A673 (cell line): ENCODE measurements at regions not wholly inside any gene's neighbourhood (a gene's known extent, or its start where the extent isn't known, plus 50 kb on each side); places are given as distances from the start of the nearest gene placed in this dataset.

Experiments used
- BruUV-seq: library from RNA; stranded (reverse); fragments of 400-500 nt; replicated peaks from 2 replicates; lab custom pipeline; 2021; lab: Mats Ljungman, UMichigan
- CTCF ChIA-PET: fragments of 300-600 bp; sonication (Branson Sonifier 250); formaldehyde crosslinking; loops from one replicate; lab custom pipeline; 2022; ENCODE audit warnings: antibody characterized with exemption; lab: Charles Lee
- POLR2A ChIA-PET: fragments of 300-600 bp; sonication (Branson Sonifier 250); formaldehyde crosslinking; loops from one replicate; lab custom pipeline; 2022; ENCODE audit warnings: antibody characterized with exemption; ENCODE audit not compliant: low non-redundant PET; lab: Charles Lee
- DNase-seq: peaks from one replicate; pipeline ENCODE4 v3.0.0-alpha.2; 2015; ENCODE audit warnings: low spot score
- H3K27ac ChIP-seq: fragments of 200-600 bp; sonication (generic); 2 replicates; pipeline ENCODE4 v1.5.1; 2016; ENCODE audit warnings: mixed run types, low read depth, mild to moderate bottlenecking, mixed read lengths, antibody characterized with exemption, low read length; ENCODE audit not compliant: poor library complexity, severe bottlenecking
- H3K27me3 ChIP-seq: fragments of 200-600 bp; sonication (generic); replicated peaks from 2 replicates; pipeline ENCODE4 v1.6.1; 2017; ENCODE audit warnings: mixed run types, low read depth, mild to moderate bottlenecking, mixed read lengths, antibody characterized with exemption, low read length; ENCODE audit not compliant: insufficient read depth, poor library complexity
- H3K36me3 ChIP-seq: fragments of 200-600 bp; sonication (generic); 2 replicates; pipeline ENCODE4 v1.6.1; 2016; ENCODE audit warnings: mixed run types, mild to moderate bottlenecking, mixed read lengths, antibody characterized with exemption, low read length; ENCODE audit not compliant: insufficient read depth, poor library complexity, severe bottlenecking
- H3K4me1 ChIP-seq: fragments of 200-600 bp; sonication (generic); 2 replicates; pipeline ENCODE4 v1.6.1; 2017; ENCODE audit warnings: mixed run types, mild to moderate bottlenecking, mixed read lengths, antibody characterized with exemption, low read length; ENCODE audit not compliant: insufficient read depth, poor library complexity, severe bottlenecking
- H3K4me3 ChIP-seq: fragments of 200-600 bp; sonication (generic); 2 replicates; pipeline ENCODE4 v1.5.1; 2016; ENCODE audit warnings: low read depth, mixed run types, mild to moderate bottlenecking, mixed read lengths, low read length; ENCODE audit not compliant: poor library complexity, severe bottlenecking
- H3K9me3 ChIP-seq: fragments of 200-600 bp; sonication (generic); 2 replicates; pipeline ENCODE4 v1.6.1; 2016; ENCODE audit warnings: mixed run types, low read depth, mild to moderate bottlenecking, mixed read lengths, antibody characterized with exemption, low read length; ENCODE audit not compliant: poor library complexity, severe bottlenecking
- EZH2 ChIP-seq: fragments of 200-600 bp; sonication (generic); IDR thresholded peaks from 2 replicates; pipeline ENCODE4 v1.6.1; 2017; ENCODE audit warnings: borderline replicate concordance, low read depth, mild to moderate bottlenecking, mixed read lengths, antibody characterized with exemption, low read length; ENCODE audit not compliant: poor library complexity, severe bottlenecking
- intact Hi-C: fragments of 100-400 bp; cut with micrococcal nuclease; formaldehyde crosslinking; loops from one replicate; pipeline ENCODE4 v1.10.0; 2022; ENCODE audit not compliant: unreplicated experiment
- TF ChIP-seq, protein P1 (sequence below): fragments of 300-800, 200-600 bp; sonication (generic); conservative IDR thresholded peaks from 2 replicates; pipeline ENCODE4 v1.5.1; 2017; ENCODE audit warnings: low read depth, mild to moderate bottlenecking, antibody characterized with exemption, low read length, moderate library complexity, mixed read lengths

DNA sequence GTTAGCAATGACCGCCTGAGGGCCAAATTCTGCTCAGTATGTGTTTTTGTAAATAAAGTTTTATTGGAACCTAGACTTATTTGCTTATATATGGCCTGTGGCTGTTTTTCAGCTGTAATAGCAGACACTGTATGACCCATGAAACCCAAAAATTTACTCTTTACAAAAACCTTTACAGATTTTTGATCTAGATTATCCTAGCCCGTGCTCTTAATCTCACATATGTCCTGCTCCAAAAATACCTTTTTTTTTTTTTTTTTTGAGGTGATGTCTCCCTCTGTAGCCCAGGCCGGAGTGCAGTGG is 148.0 kb upstream of the ZNF217 start:
- BruUV-seq = no TSS peak
- no peaks in the 10 kb centered on the region for H3K36me3 ChIP-seq
- no peak overlapping the region for H3K27ac ChIP-seq
- peaks cover 29% of the 10 kb centered on the region for H3K4me1 ChIP-seq
- CTCF ChIA-PET = interaction anchor here (0.7 kb wide), 1 partner anchor 194 kb away, joined by 9 read pairs; no protein-coding TSS in a partner anchor
- no peaks in the 10 kb centered on the region for H3K9me3 ChIP-seq
- TF ChIP-seq, protein P1, sequence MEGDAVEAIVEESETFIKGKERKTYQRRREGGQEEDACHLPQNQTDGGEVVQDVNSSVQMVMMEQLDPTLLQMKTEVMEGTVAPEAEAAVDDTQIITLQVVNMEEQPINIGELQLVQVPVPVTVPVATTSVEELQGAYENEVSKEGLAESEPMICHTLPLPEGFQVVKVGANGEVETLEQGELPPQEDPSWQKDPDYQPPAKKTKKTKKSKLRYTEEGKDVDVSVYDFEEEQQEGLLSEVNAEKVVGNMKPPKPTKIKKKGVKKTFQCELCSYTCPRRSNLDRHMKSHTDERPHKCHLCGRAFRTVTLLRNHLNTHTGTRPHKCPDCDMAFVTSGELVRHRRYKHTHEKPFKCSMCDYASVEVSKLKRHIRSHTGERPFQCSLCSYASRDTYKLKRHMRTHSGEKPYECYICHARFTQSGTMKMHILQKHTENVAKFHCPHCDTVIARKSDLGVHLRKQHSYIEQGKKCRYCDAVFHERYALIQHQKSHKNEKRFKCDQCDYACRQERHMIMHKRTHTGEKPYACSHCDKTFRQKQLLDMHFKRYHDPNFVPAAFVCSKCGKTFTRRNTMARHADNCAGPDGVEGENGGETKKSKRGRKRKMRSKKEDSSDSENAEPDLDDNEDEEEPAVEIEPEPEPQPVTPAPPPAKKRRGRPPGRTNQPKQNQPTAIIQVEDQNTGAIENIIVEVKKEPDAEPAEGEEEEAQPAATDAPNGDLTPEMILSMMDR = no peak
- TF ChIP-seq EZH2 = no peak
- no peak for DNase-seq
- H3K4me3 ChIP-seq = no peak overlapping the region
- intact Hi-C loops = no loop called here
- POLR2A ChIA-PET = no interaction called here
- no peaks in the 10 kb centered on the region for H3K27me3 ChIP-seq

DNA sequence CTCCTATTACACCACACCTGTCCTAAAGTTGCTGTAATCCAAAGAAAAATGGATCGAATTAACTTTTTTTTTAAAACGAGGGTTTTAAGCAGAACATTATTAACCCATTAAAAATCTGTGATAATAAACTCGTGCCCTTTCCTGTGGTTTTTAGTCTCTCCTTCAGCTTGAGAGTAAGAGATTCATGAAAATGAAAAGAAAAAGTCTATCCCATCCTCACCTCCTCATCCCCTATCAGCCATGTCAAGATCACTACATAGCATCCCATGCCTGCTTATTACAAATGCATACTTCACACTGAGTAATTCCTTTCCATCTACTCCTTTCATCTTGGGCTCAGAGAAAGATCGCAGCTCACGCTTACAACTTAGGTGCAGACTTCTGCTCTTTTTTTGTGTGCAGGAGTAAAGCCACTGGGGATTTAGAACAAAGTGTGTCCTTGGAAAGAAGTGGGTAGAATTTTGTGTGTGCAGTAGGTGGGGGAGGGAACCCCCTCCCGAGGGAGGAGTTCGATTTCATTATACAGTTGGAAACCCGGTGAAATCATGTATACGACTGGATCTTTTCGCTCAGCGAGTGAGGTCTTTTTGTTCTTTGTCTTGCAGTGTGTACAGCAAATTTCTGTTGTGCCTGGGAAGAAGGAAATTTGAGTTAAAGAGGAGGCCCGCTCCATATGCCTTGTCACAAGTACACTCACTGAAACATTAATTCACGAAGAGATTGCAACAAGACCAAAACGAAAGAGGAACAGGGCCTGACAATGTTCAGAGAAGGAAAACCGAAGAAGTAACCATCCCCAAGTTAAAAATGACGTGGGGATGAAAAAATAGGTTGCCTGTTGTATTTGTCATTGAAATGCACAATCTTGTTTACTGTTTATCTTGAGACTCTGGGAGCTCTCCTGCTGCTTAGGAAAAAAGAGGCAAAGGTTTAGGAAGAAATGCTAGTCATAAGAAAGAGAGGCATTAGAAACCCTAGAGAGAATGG is 146.5 kb upstream of the ZNF217 start:
- Histone ChIP-seq H3K9me3 (no peaks in the 10 kb centered on the region), H3K4me3 (no peak overlapping the region), H3K27ac (peak overlapping the region; percentile 17), H3K36me3 (no peaks in the 10 kb centered on the region), H3K27me3 (no peaks in the 10 kb centered on the region), H3K4me1 (peaks cover 38% of the 10 kb centered on the region)
- ChIA-PET POLR2A (interaction anchor here (0.8 kb wide), 1 partner anchor 591 kb away, joined by 7 read pairs; no protein-coding TSS in a partner anchor), CTCF (no interaction called here)
- BruUV-seq = no TSS peak
- TF ChIP-seq, protein P1 = no peak
- no peak for TF ChIP-seq EZH2
- no peak for DNase-seq
- intact Hi-C loops = no loop called here

DNA sequence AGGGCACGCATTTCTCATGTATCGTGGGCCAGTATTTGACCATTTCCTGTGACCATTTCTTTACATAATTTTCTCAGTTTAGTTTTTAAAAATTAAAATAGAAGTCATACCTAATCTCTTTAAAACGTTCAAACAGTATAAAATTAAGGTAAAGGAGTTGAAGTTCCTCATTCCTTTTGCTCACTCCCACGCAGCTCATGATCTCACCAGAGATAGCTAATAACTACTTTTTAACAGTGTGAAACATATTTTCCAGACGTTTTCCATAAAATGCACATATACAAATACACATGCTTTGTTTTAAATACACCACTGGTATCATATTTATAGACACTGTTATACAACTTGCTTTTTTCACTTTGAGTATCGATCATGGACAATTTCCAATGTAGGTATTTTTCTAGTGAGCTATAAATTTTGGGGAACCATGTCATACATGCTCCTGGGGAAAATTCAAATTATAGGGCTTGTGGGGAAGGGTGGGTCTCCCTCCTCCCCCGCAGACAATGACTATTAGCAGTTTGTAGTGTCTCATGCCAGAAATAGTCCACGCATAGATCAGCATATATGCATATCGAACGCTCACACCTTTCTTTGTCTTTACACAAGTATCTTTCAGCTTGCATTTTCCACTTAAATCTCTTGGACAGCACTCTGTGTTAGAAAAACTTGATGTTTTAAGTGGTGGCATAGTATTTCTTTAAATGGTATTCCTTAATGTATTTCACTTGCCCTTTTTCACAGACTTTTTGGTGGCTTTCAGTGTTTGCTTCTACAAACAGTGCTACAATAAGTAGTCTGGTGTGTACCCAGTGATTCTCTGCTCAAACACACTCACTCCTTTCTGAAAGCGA is 145.5 kb upstream of the ZNF217 start:
- CTCF ChIA-PET = interaction anchor here (0.8 kb wide), 1 partner anchor 162 kb away, joined by 3 read pairs; no protein-coding TSS in a partner anchor
- H3K4me1 ChIP-seq = peaks cover 38% of the 10 kb centered on the region
- POLR2A ChIA-PET = no interaction called here

More for the DNA sequence above, 145.5 kb upstream of the ZNF217 start:
- no peaks in the 10 kb centered on the region for H3K9me3 ChIP-seq
- BruUV-seq = no TSS peak
- no peak overlapping the region for H3K4me3 ChIP-seq
- no peaks in the 10 kb centered on the region for H3K36me3 ChIP-seq
- DNase-seq = no peak
- peak overlapping the region; percentile 4 for H3K27ac ChIP-seq
- no peaks in the 10 kb centered on the region for H3K27me3 ChIP-seq
- TF ChIP-seq EZH2 = no peak
- TF ChIP-seq, protein P1 = no peak
- intact Hi-C loops = no loop called here
